ENCODE measurements at regions not wholly inside any gene's neighbourhood (a gene's known extent, or its start where the extent isn't known, plus 50 kb on each side); places are given as distances from the start of the nearest gene placed in this dataset.

- Histone ChIP-seq H3K79me2 (ENCODE audit: insufficient read depth, low read length) (no peaks in the 10 kb centered on the region), H2BK120ac (ENCODE audit: low read depth, low read length, poor library complexity, severe bottlenecking) (no peak overlapping the region), H2AK5ac (ENCODE audit: insufficient read length, low read length) (no peak overlapping the region), H3K56ac (ENCODE audit: insufficient read length, low read depth, low read length) (no peak overlapping the region), H4K20me1 (ENCODE audit: control insufficient read depth, insufficient read depth, insufficient read length) (no peaks in the 10 kb centered on the region), H3K27me3 (ENCODE audit: insufficient read depth, low read length) (no peaks in the 10 kb centered on the region), H3K4ac (ENCODE audit: low read depth, low read length) (no peak overlapping the region), H3T11ph (ENCODE audit: low read length) (no peak overlapping the region), H3K9me3 (ENCODE audit: control insufficient read depth, low read depth, low read length) (no peaks in the 10 kb centered on the region), H2BK12ac (ENCODE audit: insufficient read length, low read depth, low read length) (no peak overlapping the region), H2BK20ac (ENCODE audit: low read depth, low read length, poor library complexity, severe bottlenecking) (no peak overlapping the region), H3K23ac (ENCODE audit: insufficient read length, low read depth, low read length) (no peak overlapping the region), H3K79me1 (ENCODE audit: insufficient read depth, low read depth, low read length, poor library complexity, severe bottlenecking) (no peaks in the 10 kb centered on the region), H3K14ac (ENCODE audit: insufficient read depth, low read length) (no peak overlapping the region), H3K18ac (ENCODE audit: insufficient read length, low read depth, low read length) (no peak overlapping the region), H3K4me2 (ENCODE audit: insufficient read depth, insufficient read length, low read length) (no peak overlapping the region), H2BK5ac (ENCODE audit: insufficient read length, low read length) (no peak overlapping the region), H2AFZ (ENCODE audit: low read length) (no peak overlapping the region), H3K23me2 (ENCODE audit: insufficient read length, low read depth, low read length, poor library complexity, severe bottlenecking) (no peaks in the 10 kb centered on the region), H3K27ac (ENCODE audit: insufficient read length, low read depth, low read length) (no peak overlapping the region), H4K5ac (ENCODE audit: insufficient read length, low read depth, low read length) (no peak overlapping the region), H4K91ac (ENCODE audit: insufficient read length, low read depth, low read length) (no peak overlapping the region), H4K8ac (replicated peaks; ENCODE audit: insufficient read length, low read depth, low read length) (no peak overlapping the region), H3K4me1 (ENCODE audit: insufficient read depth, low read length) (no peaks in the 10 kb centered on the region), H2BK15ac (ENCODE audit: low read depth, low read length) (no peak overlapping the region), H3K9ac (ENCODE audit: extremely low read depth, insufficient read length, low read length) (no peak overlapping the region)
- Mint-ChIP-seq H3K4me3 (no peak overlapping the region), H3K27ac (no peak overlapping the region), H3K4me1 (peaks cover 2 to 3% of the 10 kb centered on the region in 2 experiments), H3K27me3 (ENCODE audit: low read depth) (no peaks in the 10 kb centered on the region), H3K36me3 (ENCODE audit: insufficient read depth in 1 of 3, low read depth in 3 of 3) (no peaks in the 10 kb centered on the region), H3K9me3 (peaks cover 0 to 3% of the 10 kb centered on the region in 2 experiments; a peak in 2 of 5 replicates)
- no peak for DNase-seq
- no peak for TF ChIP-seq CTCF (conservative IDR thresholded peaks at IDR 0.05)
- WGBS (ENCODE audit: extremely low coverage, insufficient read length, low lambda C conversion rate) = no CpG with 5 or more reads among the region's 1 CpG
These were observed 477.9 kb downstream of the TMEM38B start for GRCh38 chr9:106172265-106172664.

Measured in H9 (cell line).